ENCODE measurements at regions not wholly inside any gene's neighbourhood (a gene's known extent, or its start where the extent isn't known, plus 50 kb on each side); places are given as distances from the start of the nearest gene placed in this dataset.

DNA sequence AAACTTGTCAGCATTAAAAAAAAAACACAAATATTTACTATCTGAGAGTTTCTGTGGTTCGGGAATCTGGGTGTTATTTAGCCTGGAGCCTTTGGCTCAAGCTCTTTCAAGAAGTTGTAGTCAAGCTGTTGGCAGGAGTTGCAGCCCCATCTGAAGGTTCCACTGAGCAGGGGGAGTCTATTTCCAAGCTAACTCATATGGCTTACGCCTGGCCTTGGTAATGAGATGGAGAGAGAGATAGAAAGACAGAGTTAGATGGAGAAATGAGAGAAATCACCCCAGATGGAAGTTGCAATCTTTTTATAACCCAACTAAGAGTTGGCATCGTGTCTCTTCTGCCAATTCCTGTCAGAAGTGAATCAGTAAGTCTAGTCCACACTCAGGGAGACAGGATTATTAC is 1075.2 kb upstream of the SEMA6A start:
- TF ChIP-seq POLR2A (IDR thresholded peaks at IDR 0.05; ENCODE audit: low read length) (no peak), GATA1 (IDR thresholded peaks at IDR 0.05; ENCODE audit: low read depth, low read length) (no peak)
